ENCODE measurements at regions not wholly inside any gene's neighbourhood (a gene's known extent, or its start where the extent isn't known, plus 50 kb on each side); places are given as distances from the start of the nearest gene placed in this dataset.
"Not testable (repeated sequence)": the region's sequence is repeated elsewhere in the genome, so short reads cannot be mapped to it uniquely, and the experiment has no call there.

DNA sequence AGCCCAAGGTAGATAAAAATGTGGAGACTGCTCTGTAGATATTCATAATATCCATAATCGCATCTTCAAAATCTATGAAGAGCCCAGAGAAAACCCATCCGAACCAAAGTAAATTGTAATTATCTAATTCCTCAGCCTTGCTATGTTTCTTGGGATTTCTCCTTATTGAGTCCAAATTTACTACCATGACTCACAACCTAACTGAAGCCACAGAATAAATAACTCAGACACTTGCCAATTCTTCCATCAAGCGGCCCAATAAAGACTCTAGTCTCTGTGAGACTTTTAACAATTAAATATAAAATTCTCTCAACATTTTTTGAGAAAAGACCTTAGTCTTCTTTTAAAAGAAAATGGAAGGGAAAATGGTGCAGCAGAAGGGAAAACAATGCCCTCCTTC is 409.8 kb downstream of the DAD1 start:
- no peak for TF ChIP-seq CTCF (IDR thresholded peaks at IDR 0.05; ENCODE audit: extremely low read depth, missing control alignments)
- no peak for DNase-seq (ENCODE audit: low spot score)

GRCh38 chr14:22178333-22178839 is 410.6 kb downstream of the DAD1 start:
- DNase-seq (ENCODE audit: low spot score) = no peak
- TF ChIP-seq CTCF (IDR thresholded peaks at IDR 0.05; ENCODE audit: extremely low read depth, missing control alignments) = no peak

- no peak for DNase-seq (ENCODE audit: low spot score)
Measured at GRCh38 chr14:22177870-22178269, 411.2 kb downstream of the DAD1 start.

GRCh38 chr14:22176957-22177356 is 412.1 kb downstream of the DAD1 start:
- DNase-seq (ENCODE audit: low spot score) = no peak
- TF ChIP-seq CTCF (IDR thresholded peaks at IDR 0.05; ENCODE audit: extremely low read depth, missing control alignments) = no peak

More at GRCh38 chr14:22177870-22178269, 411.2 kb downstream of the DAD1 start:
- TF ChIP-seq CTCF (IDR thresholded peaks at IDR 0.05; ENCODE audit: extremely low read depth, missing control alignments) = no peak

DNA sequence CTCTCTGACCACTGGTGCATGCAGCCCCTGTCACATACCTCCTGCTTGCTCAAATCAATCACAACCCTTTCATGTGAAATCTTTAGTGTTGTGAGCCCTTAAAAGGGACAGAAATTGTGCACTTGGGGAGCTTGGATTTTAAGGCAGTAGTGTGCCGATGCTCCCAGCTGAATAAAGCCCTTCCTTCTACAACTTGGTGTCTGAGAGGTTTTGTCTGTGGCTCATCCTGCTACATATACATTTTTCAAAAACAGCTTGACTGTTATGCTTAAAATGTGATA is 413.8 kb downstream of the DAD1 start:
- not testable (repeated sequence) for DNase-seq (ENCODE audit: low spot score)

DNA sequence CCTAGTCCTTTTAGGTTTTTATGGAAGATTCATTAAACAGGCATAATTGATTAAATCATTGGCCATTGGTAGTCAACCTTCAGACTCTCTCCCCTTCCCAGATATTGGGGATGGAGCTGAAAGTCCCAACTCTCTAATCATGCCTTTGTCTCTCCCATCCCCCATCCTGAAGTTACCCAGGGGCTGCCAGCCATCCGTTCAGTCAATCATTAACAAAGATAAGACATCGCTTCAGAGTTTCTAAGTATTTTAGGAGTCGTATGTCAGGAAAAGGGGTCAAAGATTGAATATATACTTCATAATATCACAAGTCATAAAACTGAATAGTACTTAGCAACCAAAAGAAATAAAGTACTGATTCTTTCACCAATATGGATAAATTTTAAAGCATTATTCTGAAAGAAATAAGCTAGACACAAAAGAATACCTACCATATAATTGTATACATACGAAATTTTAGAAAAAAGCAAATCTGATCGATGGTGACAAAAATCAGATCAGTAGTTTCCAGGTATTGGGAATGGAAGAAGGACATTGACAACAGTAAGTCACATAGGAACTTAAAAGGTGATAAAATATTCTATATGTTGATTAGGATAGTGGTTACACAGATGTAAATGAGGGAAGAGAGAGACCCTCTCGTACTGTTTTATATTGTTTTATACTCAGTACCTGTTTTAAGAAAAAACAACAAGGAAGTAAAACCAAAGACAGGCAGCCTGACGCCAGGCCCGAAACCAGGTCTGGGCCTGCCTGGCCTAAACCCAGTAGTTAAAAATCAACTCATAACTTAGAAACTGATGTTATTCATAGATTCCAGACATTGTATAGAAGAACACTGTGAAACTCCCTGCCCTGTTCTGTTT is 414.4 kb downstream of the DAD1 start:
- DNase-seq (ENCODE audit: low spot score) = no peak
- TF ChIP-seq CTCF (IDR thresholded peaks at IDR 0.05; ENCODE audit: extremely low read depth, missing control alignments) = no peak

DNA sequence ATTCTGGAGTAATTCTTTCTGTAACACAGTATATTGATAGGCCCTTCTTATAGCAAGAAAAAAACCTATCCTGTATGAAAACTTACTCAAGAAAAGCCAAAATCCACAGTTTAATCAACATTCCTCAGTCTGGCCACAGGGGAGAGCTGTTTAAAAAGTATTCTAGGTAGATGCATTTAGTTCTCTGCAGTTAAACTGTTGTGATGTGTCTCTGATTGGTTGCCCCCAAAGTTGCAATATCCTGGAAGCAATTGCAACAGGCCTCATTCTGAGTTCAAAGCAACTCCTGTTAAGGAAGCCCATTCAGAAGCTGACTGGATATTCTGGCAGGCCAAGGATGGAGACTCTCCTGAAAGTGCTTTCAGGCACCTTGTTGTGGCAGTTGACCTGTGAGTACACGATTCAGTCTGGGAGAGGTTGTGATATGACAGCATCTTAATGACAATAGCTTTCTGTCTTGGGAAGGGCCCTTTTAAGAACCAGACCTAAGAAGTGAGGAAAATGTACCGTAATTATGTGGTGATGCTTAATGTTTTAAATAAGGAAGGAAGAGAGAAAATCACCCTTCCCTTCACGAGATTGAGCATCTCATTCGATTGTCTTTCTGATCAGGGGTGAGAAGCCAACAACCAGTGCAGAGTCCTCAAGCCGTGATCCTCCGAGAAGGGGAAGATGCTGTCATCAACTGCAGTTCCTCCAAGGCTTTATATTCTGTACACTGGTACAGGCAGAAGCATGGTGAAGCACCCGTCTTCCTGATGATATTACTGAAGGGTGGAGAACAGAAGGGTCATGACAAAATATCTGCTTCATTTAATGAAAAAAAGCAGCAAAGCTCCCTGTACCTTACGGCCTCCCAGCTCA is 420.7 kb downstream of the DAD1 start:
- no peak for TF ChIP-seq CTCF (IDR thresholded peaks at IDR 0.05; ENCODE audit: extremely low read depth, missing control alignments)
- no peak for DNase-seq (ENCODE audit: low spot score)
